ENCODE measurements at regions not wholly inside any gene's neighbourhood (a gene's known extent, or its start where the extent isn't known, plus 50 kb on each side); places are given as distances from the start of the nearest gene placed in this dataset.

DNA sequence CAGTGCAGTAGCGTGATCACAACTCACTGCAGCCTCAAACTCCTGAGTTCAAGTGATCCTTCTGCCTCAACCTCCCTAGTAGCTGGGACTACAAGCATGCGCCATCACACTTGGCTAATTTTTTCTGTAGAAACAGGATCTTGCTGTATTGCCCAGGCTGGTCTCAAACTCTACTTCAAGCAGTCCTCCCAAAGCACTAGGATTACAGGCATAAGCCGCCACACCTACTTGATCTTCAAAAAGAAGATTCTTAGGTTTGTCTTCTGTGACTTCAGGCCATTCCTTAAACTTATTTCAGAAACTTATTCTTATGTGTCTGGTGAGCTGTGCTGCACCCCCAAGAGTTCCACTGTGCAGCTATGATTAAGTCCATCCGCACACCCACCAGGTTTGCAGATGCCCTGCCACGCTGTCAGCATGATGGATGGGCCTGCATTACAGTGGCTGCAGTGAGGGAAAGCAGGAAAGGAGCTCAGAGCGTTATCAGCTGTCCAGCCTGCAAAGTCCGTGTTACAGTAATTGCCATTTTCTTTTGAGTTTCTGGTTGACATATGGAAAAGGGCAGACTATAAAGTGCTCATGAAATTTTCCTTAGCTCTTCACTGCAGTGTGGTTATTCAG, 146.6 kb downstream of the AASDH start:
- Histone ChIP-seq H3K4me1 (ENCODE audit: control insufficient read depth in 1 of 2, insufficient read depth in 2 of 2, low read length in 2 of 2) (no peaks in the 10 kb centered on the region), H3K36me3 (replicated peaks in 1 of 2; ENCODE audit: control insufficient read depth in 1 of 2, insufficient read depth in 2 of 2, low read length in 2 of 2) (no peaks in the 10 kb centered on the region), H2AFZ (ENCODE audit: insufficient read depth, low read depth, low read length, poor library complexity, severe bottlenecking) (no peak overlapping the region), H3K9me3 (replicated peaks in 1 of 2; ENCODE audit: control insufficient read depth in 1 of 2, insufficient read depth in 1 of 2, low read length in 2 of 2) (no peaks in the 10 kb centered on the region), H3K27me3 (ENCODE audit: control insufficient read depth in 2 of 2, insufficient read depth in 2 of 2, low read length in 2 of 2) (no peaks in the 10 kb centered on the region), H3K9ac (ENCODE audit: insufficient read depth, low read length, poor library complexity, severe bottlenecking) (no peak overlapping the region), H3K27ac (ENCODE audit: low read depth in 1 of 2, low read length in 2 of 2) (no peak overlapping the region), H3K4me3 (replicated peaks in 1 of 3; ENCODE audit: low read depth in 2 of 3, low read length in 3 of 3) (no peak overlapping the region), H4K20me1 (ENCODE audit: insufficient read depth, low read length) (no peaks in the 10 kb centered on the region), H3K4me2 (replicated peaks; ENCODE audit: extremely low read depth, low read length, poor library complexity, severe bottlenecking) (no peak overlapping the region), H3K79me2 (ENCODE audit: insufficient read depth, low read length) (no peaks in the 10 kb centered on the region)
- TF ChIP-seq, protein P1, sequence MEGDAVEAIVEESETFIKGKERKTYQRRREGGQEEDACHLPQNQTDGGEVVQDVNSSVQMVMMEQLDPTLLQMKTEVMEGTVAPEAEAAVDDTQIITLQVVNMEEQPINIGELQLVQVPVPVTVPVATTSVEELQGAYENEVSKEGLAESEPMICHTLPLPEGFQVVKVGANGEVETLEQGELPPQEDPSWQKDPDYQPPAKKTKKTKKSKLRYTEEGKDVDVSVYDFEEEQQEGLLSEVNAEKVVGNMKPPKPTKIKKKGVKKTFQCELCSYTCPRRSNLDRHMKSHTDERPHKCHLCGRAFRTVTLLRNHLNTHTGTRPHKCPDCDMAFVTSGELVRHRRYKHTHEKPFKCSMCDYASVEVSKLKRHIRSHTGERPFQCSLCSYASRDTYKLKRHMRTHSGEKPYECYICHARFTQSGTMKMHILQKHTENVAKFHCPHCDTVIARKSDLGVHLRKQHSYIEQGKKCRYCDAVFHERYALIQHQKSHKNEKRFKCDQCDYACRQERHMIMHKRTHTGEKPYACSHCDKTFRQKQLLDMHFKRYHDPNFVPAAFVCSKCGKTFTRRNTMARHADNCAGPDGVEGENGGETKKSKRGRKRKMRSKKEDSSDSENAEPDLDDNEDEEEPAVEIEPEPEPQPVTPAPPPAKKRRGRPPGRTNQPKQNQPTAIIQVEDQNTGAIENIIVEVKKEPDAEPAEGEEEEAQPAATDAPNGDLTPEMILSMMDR (IDR thresholded peaks at IDR 0.05) = no peak
- H3K27ac Mint-ChIP-seq = no peak overlapping the region
- no peak for DNase-seq
- no peaks in the 10 kb centered on the region for H3K36me3 Mint-ChIP-seq
- 98% methylated on average over 7 of the region's 7 CpGs for WGBS (ENCODE audit: insufficient coverage)
- H3K4me1 Mint-ChIP-seq = no peaks in the 10 kb centered on the region
- H3K9me3 Mint-ChIP-seq = no peaks in the 10 kb centered on the region
- intact Hi-C loops (cut with micrococcal nuclease) = no loop called here
- no peaks in the 10 kb centered on the region for H3K27me3 Mint-ChIP-seq (ENCODE audit: low read depth in 3 of 3)
- H3K4me3 Mint-ChIP-seq = no peak overlapping the region

DNA sequence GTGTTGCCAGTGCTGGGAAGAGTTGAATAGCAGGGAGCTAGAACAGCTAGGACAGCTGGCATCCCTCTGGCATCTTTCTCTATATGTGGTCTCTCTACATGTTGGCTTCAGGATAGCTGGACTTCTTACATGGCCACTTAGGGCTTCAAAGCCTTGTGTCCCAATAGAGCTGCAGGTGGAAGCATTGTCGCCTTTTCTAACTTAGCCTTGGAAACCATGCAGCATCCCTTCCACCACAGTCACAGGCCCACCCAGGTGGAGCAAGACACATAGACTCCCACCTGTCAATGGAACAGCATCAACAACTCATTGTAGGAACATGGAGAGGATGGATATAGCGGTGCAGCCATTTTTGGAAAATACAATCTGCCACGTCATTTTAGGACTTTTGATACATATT, 149.0 kb downstream of the AASDH start:
- no peaks in the 10 kb centered on the region for H3K4me1 Mint-ChIP-seq
- no peak for DNase-seq

More for the DNA sequence above, 149.0 kb downstream of the AASDH start:
- H3K9me3 Mint-ChIP-seq = peaks cover 0 to 3% (median 0%) of the 10 kb centered on the region in 7 donors
- no peaks in the 10 kb centered on the region for H3K4me1 ChIP-seq (ENCODE audit: control insufficient read depth in 1 of 2, insufficient read depth in 2 of 2, low read length in 2 of 2)
- TF ChIP-seq, protein P1 (IDR thresholded peaks at IDR 0.05) = no peak
- no peak overlapping the region for H3K27ac ChIP-seq (ENCODE audit: low read depth in 1 of 2, low read length in 2 of 2)
- no peak overlapping the region for H2AFZ ChIP-seq (ENCODE audit: insufficient read depth, low read depth, low read length, poor library complexity, severe bottlenecking)
- H3K4me2 ChIP-seq (replicated peaks; ENCODE audit: extremely low read depth, low read length, poor library complexity, severe bottlenecking) = no peak overlapping the region
- H3K36me3 Mint-ChIP-seq = no peaks in the 10 kb centered on the region
- H3K27me3 Mint-ChIP-seq (ENCODE audit: low read depth in 3 of 3) = no peaks in the 10 kb centered on the region
- H3K36me3 ChIP-seq (replicated peaks in 1 of 2; ENCODE audit: control insufficient read depth in 1 of 2, insufficient read depth in 2 of 2, low read length in 2 of 2) = no peaks in the 10 kb centered on the region
- H3K9me3 ChIP-seq (replicated peaks in 1 of 2; ENCODE audit: control insufficient read depth in 1 of 2, insufficient read depth in 1 of 2, low read length in 2 of 2) = no peaks in the 10 kb centered on the region
- no peak overlapping the region for H3K27ac Mint-ChIP-seq
- 100% methylated on average over 1 of the region's 3 CpGs for WGBS (ENCODE audit: insufficient coverage)
- H3K27me3 ChIP-seq (ENCODE audit: control insufficient read depth in 2 of 2, insufficient read depth in 2 of 2, low read length in 2 of 2) = no peaks in the 10 kb centered on the region
- H3K4me3 Mint-ChIP-seq = no peak overlapping the region
- no peak overlapping the region for H3K9ac ChIP-seq (ENCODE audit: insufficient read depth, low read length, poor library complexity, severe bottlenecking)
- H3K79me2 ChIP-seq (ENCODE audit: insufficient read depth, low read length) = no peaks in the 10 kb centered on the region
- intact Hi-C loops (cut with micrococcal nuclease) = no loop called here
- no peak overlapping the region for H3K4me3 ChIP-seq (replicated peaks in 1 of 3; ENCODE audit: low read depth in 2 of 3, low read length in 3 of 3)
- no peaks in the 10 kb centered on the region for H4K20me1 ChIP-seq (ENCODE audit: insufficient read depth, low read length)
